Natural killer cell (primary cell): ENCODE measurements at regions not wholly inside any gene's neighbourhood (a gene's known extent, or its start where the extent isn't known, plus 50 kb on each side); places are given as distances from the start of the nearest gene placed in this dataset.

Experiments
- ATAC-seq, 3 donors: fragments of 150-1000 bp in 2 of 3; fragments of 200-7000 bp in 1 of 3; cut with Tn5 transposase; 1 replicate in 1 of 3; 2 replicates in 2 of 3; pipeline ENCODE4 v1.10.0; 2021; ENCODE audit warnings: mild to moderate bottlenecking in 2 of 3, moderate library complexity in 2 of 3
- DNase-seq, 2 donors: peaks; one replicate each; pipeline versions ENCODE4 v3.0.0 to v3.0.0-alpha.2; 2013 to 2021; ENCODE audit warnings: mixed read lengths in 1 of 2
- H3K27ac ChIP-seq: one replicate; pipeline ENCODE4 v1.5.1; 2013; ENCODE audit warnings: mild to moderate bottlenecking, low read length
- H3K27me3 ChIP-seq: one replicate; pipeline ENCODE4 v1.6.1; 2013; ENCODE audit warnings: low read length; ENCODE audit not compliant: control insufficient read depth, insufficient read depth
- H3K36me3 ChIP-seq: one replicate; pipeline ENCODE4 v1.6.1; 2013; ENCODE audit warnings: low read length; ENCODE audit not compliant: control insufficient read depth, insufficient read depth
- H3K4me1 ChIP-seq: one replicate; pipeline ENCODE4 v1.6.1; 2013; ENCODE audit warnings: low read length; ENCODE audit not compliant: control insufficient read depth, insufficient read depth
- H3K4me3 ChIP-seq: one replicate; pipeline ENCODE4 v1.5.1; 2013; ENCODE audit warnings: low read length
- H3K9me3 ChIP-seq: one replicate; pipeline ENCODE4 v1.6.1; 2013; ENCODE audit warnings: low read length; ENCODE audit not compliant: control insufficient read depth, insufficient read depth
- H3K27ac Mint-ChIP-seq, 2 donors: one replicate each; pipeline ENCODE4 v1.8.0; 2022; ENCODE audit warnings: mild to moderate bottlenecking in 2 of 2, mixed read lengths in 2 of 2, moderate library complexity in 1 of 2
- H3K27me3 Mint-ChIP-seq, 2 donors: one replicate each; pipeline ENCODE4 v1.8.0; 2022; ENCODE audit warnings: low read depth in 2 of 2, mixed read lengths in 2 of 2
- H3K36me3 Mint-ChIP-seq: one replicate; pipeline ENCODE4 v1.8.0; 2022; ENCODE audit warnings: mixed read lengths
- H3K4me1 Mint-ChIP-seq, 2 donors: one replicate each; pipeline ENCODE4 v1.8.0; 2022; ENCODE audit warnings: mixed read lengths in 2 of 2
- H3K4me3 Mint-ChIP-seq: one replicate; pipeline ENCODE4 v1.8.0; 2022; ENCODE audit warnings: mild to moderate bottlenecking, moderate library complexity, mixed read lengths
- H3K9me3 Mint-ChIP-seq, 2 donors: one replicate each; pipeline ENCODE4 v1.8.0; 2022; ENCODE audit warnings: mixed read lengths in 2 of 2
- CTCF ChIP-seq: fragments of 200-600 bp; IDR thresholded peaks from one replicate; pipeline ENCODE4 v1.8.0; 2022; ENCODE audit warnings: antibody characterized with exemption
- WGBS: methylation state at CpG from one replicate; pipeline ENCODE4 v1.1.7; 2013; ENCODE audit warnings: missing lambda C conversion rate; ENCODE audit not compliant: insufficient coverage; 5-methylcytosine and 5-hydroxymethylcytosine counted together
- intact Hi-C: fragments of 100-400 bp; cut with micrococcal nuclease; formaldehyde crosslinking; loops from one replicate; pipeline ENCODE4 v1.14.2; 2022

GRCh38 chr11:13220148-13220547, 57.4 kb upstream of the BMAL1 start:
- Mint-ChIP-seq H3K4me3 (no peak overlapping the region), H3K4me1 (no peaks in the 10 kb centered on the region), H3K27ac (no peak overlapping the region), H3K27me3 (peaks cover 0 to 3% of the 10 kb centered on the region in 2 donors), H3K9me3 (no peaks in the 10 kb centered on the region), H3K36me3 (no peaks in the 10 kb centered on the region)
- intact Hi-C loops = no loop called here
- no peaks in the 10 kb centered on the region for H3K9me3 ChIP-seq
- H3K27ac ChIP-seq = no peak overlapping the region
- ATAC-seq = no peak
- H3K36me3 ChIP-seq = no peaks in the 10 kb centered on the region
- TF ChIP-seq CTCF = no peak
- WGBS = 94% methylated on average over 3 of the region's 3 CpGs
- H3K4me1 ChIP-seq = no peaks in the 10 kb centered on the region
- H3K27me3 ChIP-seq = no peaks in the 10 kb centered on the region
- DNase-seq = no peak
- H3K4me3 ChIP-seq = no peak overlapping the region

- H3K27me3 ChIP-seq = no peaks in the 10 kb centered on the region
- DNase-seq (no peak), ATAC-seq (no peak)
- no peaks in the 10 kb centered on the region for H3K36me3 ChIP-seq
- intact Hi-C loops = no loop called here
- no peaks in the 10 kb centered on the region for H3K4me1 ChIP-seq
- TF ChIP-seq CTCF = no peak
- no peaks in the 10 kb centered on the region for H3K36me3 Mint-ChIP-seq
- H3K4me3 ChIP-seq = no peak overlapping the region
- no peak overlapping the region for H3K27ac ChIP-seq
- H3K27me3 Mint-ChIP-seq = peaks cover 0 to 3% of the 10 kb centered on the region in 2 donors
- no peaks in the 10 kb centered on the region for H3K9me3 ChIP-seq
- H3K27ac Mint-ChIP-seq = no peak overlapping the region
- H3K4me3 Mint-ChIP-seq = no peak overlapping the region
- no peaks in the 10 kb centered on the region for H3K9me3 Mint-ChIP-seq
- 90% methylated on average over 4 of the region's 4 CpGs for WGBS
- no peaks in the 10 kb centered on the region for H3K4me1 Mint-ChIP-seq
Measured at GRCh38 chr11:13221722-13222121, 55.9 kb upstream of the BMAL1 start.

- intact Hi-C loops = no loop called here
- no peaks in the 10 kb centered on the region for H3K36me3 Mint-ChIP-seq
- WGBS = 89% methylated on average over 3 of the region's 3 CpGs
- H3K9me3 Mint-ChIP-seq = no peaks in the 10 kb centered on the region
- no peak overlapping the region for H3K27ac ChIP-seq
- ATAC-seq = no peak
- H3K4me3 Mint-ChIP-seq = no peak overlapping the region
- H3K4me3 ChIP-seq = no peak overlapping the region
- H3K27ac Mint-ChIP-seq = no peak overlapping the region
- H3K9me3 ChIP-seq = no peaks in the 10 kb centered on the region
- H3K27me3 ChIP-seq = no peaks in the 10 kb centered on the region
- H3K4me1 Mint-ChIP-seq = no peaks in the 10 kb centered on the region
- DNase-seq = no peak
- no peaks in the 10 kb centered on the region for H3K36me3 ChIP-seq
- no peaks in the 10 kb centered on the region for H3K4me1 ChIP-seq
- no peak for TF ChIP-seq CTCF
- peaks cover 0 to 3% of the 10 kb centered on the region in 2 donors for H3K27me3 Mint-ChIP-seq
Measured at GRCh38 chr11:13222285-13222684, 55.3 kb upstream of the BMAL1 start.

GRCh38 chr11:13223112-13223511, 54.5 kb upstream of the BMAL1 start:
- intact Hi-C loops = no loop called here
- Histone ChIP-seq H3K27ac (no peak overlapping the region), H3K9me3 (no peaks in the 10 kb centered on the region), H3K4me1 (no peaks in the 10 kb centered on the region), H3K4me3 (no peak overlapping the region), H3K36me3 (no peaks in the 10 kb centered on the region), H3K27me3 (no peaks in the 10 kb centered on the region)
- ATAC-seq = no peak
- no peaks in the 10 kb centered on the region for H3K4me1 Mint-ChIP-seq
- no peaks in the 10 kb centered on the region for H3K36me3 Mint-ChIP-seq
- H3K9me3 Mint-ChIP-seq = no peaks in the 10 kb centered on the region
- DNase-seq = no peak
- no peak overlapping the region for H3K27ac Mint-ChIP-seq
- H3K27me3 Mint-ChIP-seq = peaks cover 0 to 3% of the 10 kb centered on the region in 2 donors
- TF ChIP-seq CTCF = no peak
- no peak overlapping the region for H3K4me3 Mint-ChIP-seq
- WGBS = 52% methylated on average over 5 of the region's 5 CpGs
